MM.1S (cell line): ENCODE measurements at regions not wholly inside any gene's neighbourhood (a gene's known extent, or its start where the extent isn't known, plus 50 kb on each side); places are given as distances from the start of the nearest gene placed in this dataset.

Source experiments
- CTCF ChIP-seq: fragments of 300-600 bp; sonication (generic); IDR thresholded peaks from 2 replicates; pipeline ENCODE4 v1.5.1; 2016; ENCODE audit warnings: antibody characterized with exemption, low read length, mixed read lengths
- EZH2phosphoT487 ChIP-seq: fragments of 300-600 bp; sonication (generic); IDR thresholded peaks from 2 replicates; pipeline ENCODE4 v1.6.1; 2018; ENCODE audit warnings: antibody characterized with exemption, low read length

DNA sequence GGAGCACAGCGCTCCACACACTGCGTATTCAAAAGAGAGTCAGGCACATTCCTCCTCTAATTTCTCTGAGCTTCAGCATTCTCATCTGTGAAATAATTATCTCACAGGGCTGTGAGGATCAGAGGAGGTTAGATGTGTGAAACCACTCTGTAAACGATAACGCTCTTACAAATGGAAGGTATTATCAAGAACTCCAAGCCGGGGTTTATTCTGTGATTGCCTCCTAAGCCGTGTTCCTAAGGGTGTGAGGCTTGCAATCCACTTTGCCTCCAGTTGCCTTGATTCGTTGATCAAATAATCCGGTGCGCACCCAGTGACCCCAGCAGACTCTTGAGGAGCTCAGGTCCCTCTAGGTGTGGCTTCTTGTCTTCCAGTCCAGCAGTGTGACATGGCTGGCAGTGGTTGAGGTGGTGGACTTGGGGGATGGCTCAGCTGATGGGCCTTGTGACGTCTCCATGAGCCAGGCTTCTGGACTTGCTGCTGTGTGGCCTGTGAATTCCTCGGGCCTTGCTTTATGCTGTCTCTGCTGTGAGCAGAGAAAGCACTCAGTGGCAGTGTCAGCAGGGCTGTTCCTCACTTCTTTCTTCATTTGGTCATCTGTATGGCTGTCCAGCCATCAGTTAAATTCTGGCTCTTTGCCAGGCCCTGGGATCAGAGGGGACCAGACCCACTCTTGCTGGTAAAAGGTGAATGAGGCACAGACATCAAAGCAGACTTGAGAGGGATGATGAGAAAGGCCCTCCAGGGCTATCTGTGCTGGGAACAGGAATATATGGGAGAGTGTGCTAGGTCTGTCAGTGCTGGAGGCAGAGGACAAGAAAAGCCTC, 71.0 kb downstream of the SLC25A47 start:
- TF ChIP-seq EZH2phosphoT487 (no peak), CTCF (no peak)
